IMR-90 (cell line): ENCODE measurements at regions not wholly inside any gene's neighbourhood (a gene's known extent, or its start where the extent isn't known, plus 50 kb on each side); places are given as distances from the start of the nearest gene placed in this dataset.

Source experiments
- ATAC-seq: fragments of 200-7000 bp; cut with Tn5 transposase; 2 replicates; pipeline ENCODE4 v1.9.1; 2020; ENCODE audit warnings: low read depth, mild to moderate bottlenecking, moderate library complexity
- BruUV-seq: library from RNA; stranded (reverse); fragments of 400-500 nt; replicated peaks from 2 replicates; lab custom pipeline; 2021; lab: Mats Ljungman, UMichigan
- CTCF ChIA-PET: fragments of 300-600 bp; formaldehyde crosslinking; extraction: SDS; loops from one replicate; lab custom pipeline; 2021; ENCODE audit warnings: antibody characterized with exemption; lab: Yijun Ruan, JAX
- POLR2A ChIA-PET: fragments of 300-600 bp; sonication (Branson Sonifier 250); formaldehyde crosslinking; loops from one replicate; lab custom pipeline; 2022; ENCODE audit warnings: antibody characterized with exemption; ENCODE audit not compliant: unreplicated experiment; lab: Charles Lee
- DNase-seq: peaks from one replicate; pipeline ENCODE4 v3.0.0; 2013
- H2AFZ ChIP-seq: replicated peaks from 2 replicates; pipeline ENCODE3; 2013; ENCODE audit warnings: low read length, mild to moderate bottlenecking; ENCODE audit not compliant: poor library complexity
- H2AK5ac ChIP-seq: 2 replicates; pipeline ENCODE4 v1.6.1; 2013; ENCODE audit warnings: low read depth, low read length, inconsistent platforms
- H2AK9ac ChIP-seq: replicated peaks from 2 replicates; pipeline ENCODE3; 2013; ENCODE audit warnings: mild to moderate bottlenecking, low read depth, low read length, moderate library complexity; ENCODE audit not compliant: poor library complexity
- H2BK120ac ChIP-seq: 2 replicates; pipeline ENCODE4 v1.6.1; 2013; ENCODE audit warnings: low read depth, low read length, inconsistent platforms
- H2BK15ac ChIP-seq: 3 replicates; pipeline ENCODE4 v1.6.1; 2013; ENCODE audit warnings: low read depth, low read length, inconsistent platforms
- H2BK20ac ChIP-seq: 2 replicates; pipeline ENCODE4 v1.6.1; 2013; ENCODE audit warnings: low read depth, mild to moderate bottlenecking, inconsistent platforms, low read length, moderate library complexity
- H2BK5ac ChIP-seq: 2 replicates; pipeline ENCODE4 v1.6.1; 2013; ENCODE audit warnings: mild to moderate bottlenecking, low read depth, low read length, inconsistent platforms; ENCODE audit not compliant: poor library complexity, severe bottlenecking
- H3K14ac ChIP-seq: replicated peaks from 2 replicates; pipeline ENCODE4 v1.6.1; 2013; ENCODE audit warnings: low read depth, low read length, inconsistent platforms
- H3K18ac ChIP-seq: 2 replicates; pipeline ENCODE4 v1.6.1; 2013; ENCODE audit warnings: low read depth, low read length, control low read depth
- H3K23ac ChIP-seq: 2 replicates; pipeline ENCODE4 v1.6.1; 2013; ENCODE audit warnings: low read depth, low read length, inconsistent platforms
- H3K27ac ChIP-seq: 2 replicates; pipeline ENCODE4 v1.5.1; 2013; ENCODE audit warnings: mild to moderate bottlenecking, control low read depth, low read length; ENCODE audit not compliant: insufficient read depth
- H3K27me3 ChIP-seq: 2 replicates; pipeline ENCODE4 v1.6.1; 2013; ENCODE audit warnings: low read length; ENCODE audit not compliant: control insufficient read depth, insufficient read depth
- H3K36me3 ChIP-seq: 2 replicates; pipeline ENCODE4 v1.6.1; 2013; ENCODE audit warnings: low read length, mixed read lengths; ENCODE audit not compliant: control insufficient read depth, insufficient read depth
- H3K4ac ChIP-seq: 2 replicates; pipeline ENCODE4 v1.6.1; 2013; ENCODE audit warnings: low read depth, low read length, inconsistent platforms
- H3K4me1 ChIP-seq: 2 replicates; pipeline ENCODE4 v1.6.1; 2013; ENCODE audit warnings: low read length, mixed read lengths; ENCODE audit not compliant: control insufficient read depth, insufficient read depth
- H3K4me2 ChIP-seq: 2 replicates; pipeline ENCODE4 v1.6.1; 2013; ENCODE audit warnings: low read depth, mild to moderate bottlenecking, control low read depth, low read length, moderate library complexity
- H3K4me3 ChIP-seq: 2 replicates; pipeline ENCODE4 v1.5.1; 2013; ENCODE audit warnings: low read depth, mild to moderate bottlenecking, control low read depth, low read length, moderate library complexity; ENCODE audit not compliant: insufficient read depth
- H3K56ac ChIP-seq: 2 replicates; pipeline ENCODE4 v1.6.1; 2013; ENCODE audit warnings: low read length, inconsistent platforms; ENCODE audit not compliant: insufficient read depth; ENCODE audit errors: extremely low read depth
- H3K79me1 ChIP-seq, 2 experiments: 2 replicates each; pipeline ENCODE4 v1.6.1; 2013; ENCODE audit warnings: low read length in 2 of 2, inconsistent platforms in 1 of 2, low read depth in 1 of 2
- H3K9ac ChIP-seq: 2 replicates; pipeline ENCODE4 v1.6.1; 2013; ENCODE audit warnings: low read depth, low read length, control low read depth
- H3K9me1 ChIP-seq: 2 replicates; pipeline ENCODE4 v1.6.1; 2013; ENCODE audit warnings: low read length, inconsistent platforms; ENCODE audit not compliant: insufficient read depth
- H3K9me3 ChIP-seq: 2 replicates; pipeline ENCODE4 v1.6.1; 2013; ENCODE audit warnings: low read length; ENCODE audit not compliant: control insufficient read depth, insufficient read depth
- H4K20me1 ChIP-seq: 2 replicates; pipeline ENCODE4 v1.6.1; 2013; ENCODE audit warnings: low read length, inconsistent platforms; ENCODE audit not compliant: insufficient read depth
- H4K5ac ChIP-seq: 2 replicates; pipeline ENCODE4 v1.6.1; 2013; ENCODE audit warnings: mild to moderate bottlenecking, low read depth, low read length, control low read depth
- H4K8ac ChIP-seq, 2 experiments: 2 replicates each; pipeline ENCODE4 v1.6.1; 2013; ENCODE audit warnings: low read depth in 2 of 2, low read length in 2 of 2, control low read depth in 1 of 2, inconsistent platforms in 1 of 2
- H4K91ac ChIP-seq: 2 replicates; pipeline ENCODE4 v1.6.1; 2013; ENCODE audit warnings: low read depth, low read length, inconsistent platforms; ENCODE audit not compliant: insufficient read depth
- BHLHE40 ChIP-seq: fragments of 150-350 bp; IDR thresholded peaks from 2 replicates; pipeline ENCODE4 v1.6.1; 2016; ENCODE audit warnings: mild to moderate bottlenecking, low read depth, low read length
- CTCF ChIP-seq: conservative IDR thresholded peaks from 2 replicates; pipeline ENCODE4 v1.5.1; 2012; ENCODE audit warnings: mild to moderate bottlenecking, low read depth, low read length, improper control_type of control experiment
- ELK1 ChIP-seq: fragments of 150-350 bp; IDR thresholded peaks from 2 replicates; pipeline ENCODE4 v1.6.1; 2016; ENCODE audit warnings: low read depth, mild to moderate bottlenecking, low read length, moderate library complexity, borderline replicate concordance
- FOS ChIP-seq: fragments of 150-350 bp; IDR thresholded peaks from 2 replicates; pipeline ENCODE4 v1.6.1; 2016; ENCODE audit warnings: low read depth, low read length
- MAFK ChIP-seq: IDR thresholded peaks from 2 replicates; pipeline ENCODE4 v1.6.1; 2012; ENCODE audit warnings: low read depth, low read length, improper control_type of control experiment
- MAZ ChIP-seq: IDR thresholded peaks from 2 replicates; pipeline ENCODE4 v1.6.1; 2012; ENCODE audit warnings: low read depth, mild to moderate bottlenecking, low read length, improper control_type of control experiment, moderate library complexity, borderline replicate concordance
- MXI1 ChIP-seq: IDR thresholded peaks from 2 replicates; pipeline ENCODE4 v1.6.1; 2012; ENCODE audit warnings: low read depth, mild to moderate bottlenecking, low read length, moderate library complexity, borderline replicate concordance
- NFE2L2 ChIP-seq: fragments of 150-350 bp; IDR thresholded peaks from 2 replicates; pipeline ENCODE4 v1.6.1; 2016; ENCODE audit warnings: low read depth, mild to moderate bottlenecking, low read length
- SMC3 ChIP-seq: fragments of 150-350 bp; IDR thresholded peaks from 2 replicates; pipeline ENCODE4 v1.6.1; 2016; ENCODE audit warnings: low read depth, mild to moderate bottlenecking, antibody characterized with exemption, low read length, moderate library complexity
- USF2 ChIP-seq: fragments of 150-350 bp; IDR thresholded peaks from 2 replicates; pipeline ENCODE4 v1.6.1; 2017; ENCODE audit warnings: mild to moderate bottlenecking, antibody characterized with exemption, low read length, low read depth
- WGBS, 2 experiments: methylation state at CpG; one replicate each; pipeline versions ENCODE4 v1.1.5 to v1.1.7; 2013; ENCODE audit warnings: missing lambda C conversion rate in 2 of 2; ENCODE audit not compliant: insufficient read length in 1 of 2; ENCODE audit errors: extremely low coverage in 2 of 2; 5-methylcytosine and 5-hydroxymethylcytosine counted together
- dilution Hi-C: fragments of 300-500 bp; cut with HindIII; formaldehyde crosslinking; loops from one replicate; pipeline ENCODE4 v1.14.3; 2018; ENCODE audit warnings: low sequenced_read_pairs; ENCODE audit not compliant: unreplicated experiment
- in situ Hi-C: fragments of 300-500 bp; cut with MboI; formaldehyde crosslinking; loops from 3 replicates; pipeline ENCODE4 v1.14.3; 2019; ENCODE audit warnings: low sequenced_read_pairs, inconsistent platforms, mixed read lengths
- intact Hi-C: fragments of 100-400 bp; cut with micrococcal nuclease; formaldehyde crosslinking; loops from 2 replicates; pipeline ENCODE4 v1.10.0; 2022

- no peak overlapping the region for H4K5ac ChIP-seq
- H4K91ac ChIP-seq: no peak overlapping the region
- H2BK20ac ChIP-seq: no peak overlapping the region
- DNase-seq (no peak), ATAC-seq (no peak)
- no peak overlapping the region for H2AFZ ChIP-seq
- no peak overlapping the region for H3K18ac ChIP-seq
- ChIA-PET CTCF (no interaction called here), POLR2A (no interaction called here)
- no CpG with 5 or more reads among the region's 5 CpGs for WGBS, 2 experiments
- no peak overlapping the region for H3K4me3 ChIP-seq
- no peaks in the 10 kb centered on the region for H3K4me1 ChIP-seq
- no peak overlapping the region for H2BK120ac ChIP-seq
- no peaks in the 10 kb centered on the region for H3K9me1 ChIP-seq
- no peak overlapping the region for H3K4ac ChIP-seq
- no peak overlapping the region for H4K8ac ChIP-seq
- H3K23ac ChIP-seq: no peak overlapping the region
- no peak overlapping the region for H3K56ac ChIP-seq
- no peaks in the 10 kb centered on the region for H3K27me3 ChIP-seq
- H2AK5ac ChIP-seq: no peak overlapping the region
- no peak for TF ChIP-seq CTCF
- no peak for TF ChIP-seq MXI1
- TF ChIP-seq NFE2L2: no peak
- no peak for TF ChIP-seq ELK1
- no peak for TF ChIP-seq MAFK
- no peak for TF ChIP-seq BHLHE40
- no peak for TF ChIP-seq MAZ
- TF ChIP-seq SMC3: no peak
- TF ChIP-seq FOS: no peak
- no peak for TF ChIP-seq USF2
- no peak overlapping the region for H3K27ac ChIP-seq
- in situ Hi-C loops: no loop called here
- H3K14ac ChIP-seq: no peak overlapping the region
- H3K9me3 ChIP-seq: no peaks in the 10 kb centered on the region
- no peaks in the 10 kb centered on the region for H4K20me1 ChIP-seq
- no peak overlapping the region for H2BK5ac ChIP-seq
- no TSS peak for BruUV-seq
- H2AK9ac ChIP-seq: no peak overlapping the region
- H3K4me2 ChIP-seq: no peak overlapping the region
- H3K79me1 ChIP-seq: no peaks in the 10 kb centered on the region
- intact Hi-C loops: no loop called here
- no peak overlapping the region for H2BK15ac ChIP-seq
- no peaks in the 10 kb centered on the region for H3K36me3 ChIP-seq
- H3K9ac ChIP-seq: no peak overlapping the region
- dilution Hi-C loops: no loop called here
Measured at GRCh38 chr5:125034331-125034730, 287.9 kb upstream of the ZNF608 start.
